ENCODE measurements at regions not wholly inside any gene's neighbourhood (a gene's known extent, or its start where the extent isn't known, plus 50 kb on each side); places are given as distances from the start of the nearest gene placed in this dataset.

- TF ChIP-seq CTCF (IDR thresholded peaks at IDR 0.05) (no peak), POLR2A (IDR thresholded peaks at IDR 0.05) (no peak)
Observed at GRCh38 chr16:61385392-61386071, 650.7 kb downstream of the CDH8 start.

Measured in stomach (tissue), 4 donors.